RKO (cell line): ENCODE measurements at regions not wholly inside any gene's neighbourhood (a gene's known extent, or its start where the extent isn't known, plus 50 kb on each side); places are given as distances from the start of the nearest gene placed in this dataset.
"Not testable (repeated sequence)": the region's sequence is repeated elsewhere in the genome, so short reads cannot be mapped to it uniquely, and the experiment has no call there.

ENCODE experiments used
- DNase-seq: peaks from one replicate; pipeline ENCODE4 v3.0.0-alpha.2; 2016; ENCODE audit warnings: low spot score

DNA sequence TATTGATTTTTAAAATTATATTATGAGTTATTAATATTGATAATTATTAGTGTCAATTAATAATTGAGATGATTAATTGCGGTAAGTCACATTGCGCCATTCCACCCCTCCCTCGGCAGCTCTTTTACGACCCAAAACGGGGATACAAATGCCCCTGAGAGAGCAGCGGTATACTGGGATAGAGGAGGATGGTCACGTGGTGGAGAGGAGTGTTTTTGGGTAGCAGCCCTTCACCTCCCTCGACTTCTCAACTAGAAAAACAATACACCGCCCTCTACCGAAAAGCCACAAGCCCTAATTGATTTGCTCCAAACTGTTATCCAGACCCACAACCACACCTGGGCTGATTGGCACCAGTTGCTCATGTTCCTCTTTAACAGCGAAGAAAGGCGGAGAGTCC lies 71.0 kb downstream of the DAPL1 start:
- DNase-seq: not testable (repeated sequence)

DNA sequence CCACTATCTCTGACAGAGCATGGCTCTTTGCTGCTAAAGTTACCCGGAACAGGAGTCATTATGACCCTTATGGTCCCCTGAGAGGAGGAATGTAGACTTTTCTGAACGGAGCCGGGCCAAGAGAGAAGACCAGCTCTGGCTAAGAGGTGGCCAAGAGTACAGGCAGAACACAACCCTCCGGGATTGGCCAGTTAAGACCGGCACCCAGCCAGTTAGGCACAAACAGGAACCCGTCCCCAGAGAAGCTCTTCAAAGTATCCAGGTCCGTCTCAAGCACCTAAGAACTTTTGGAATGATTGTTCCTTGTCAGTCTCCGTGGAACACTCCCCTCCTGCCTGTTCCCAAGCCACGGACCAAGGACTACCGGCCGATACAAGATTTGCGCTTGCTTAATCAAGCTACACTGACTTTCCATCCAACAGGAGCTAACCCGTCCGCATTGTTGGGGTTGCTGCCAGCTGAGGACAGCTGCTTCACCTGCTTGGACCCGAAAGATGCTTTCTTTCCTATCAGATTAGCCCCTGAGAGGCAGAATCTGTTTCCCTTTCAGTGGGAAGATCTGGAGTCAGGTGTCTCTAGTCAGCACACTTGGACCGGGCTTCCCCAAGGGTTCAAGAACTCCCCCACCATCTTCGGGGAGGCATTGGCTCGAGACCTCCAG lies 72.5 kb downstream of the DAPL1 start:
- DNase-seq: not testable (repeated sequence)

GRCh38 chr2:158868386-158868785 lies 73.3 kb downstream of the DAPL1 start:
- DNase-seq: not testable (repeated sequence)

- DNase-seq: not testable (repeated sequence)
Observed at GRCh38 chr2:158869122-158869521, 74.0 kb downstream of the DAPL1 start.

- not testable (repeated sequence) for DNase-seq
Observed at GRCh38 chr2:158869609-158870008, 74.5 kb downstream of the DAPL1 start.

- no peak for DNase-seq
Observed at GRCh38 chr2:158878003-158878402, 82.9 kb downstream of the DAPL1 start.

- no peak for DNase-seq
Observed at GRCh38 chr2:158879229-158879903, 84.2 kb downstream of the DAPL1 start.

GRCh38 chr2:158882297-158882696 lies 86.1 kb upstream of the TANC1 start:
- no peak for DNase-seq

- DNase-seq: not testable (repeated sequence)
Observed at GRCh38 chr2:158884552-158884951, 83.9 kb upstream of the TANC1 start.

- DNase-seq: not testable (repeated sequence)
Observed at GRCh38 chr2:158885018-158885678, 83.3 kb upstream of the TANC1 start.

DNA sequence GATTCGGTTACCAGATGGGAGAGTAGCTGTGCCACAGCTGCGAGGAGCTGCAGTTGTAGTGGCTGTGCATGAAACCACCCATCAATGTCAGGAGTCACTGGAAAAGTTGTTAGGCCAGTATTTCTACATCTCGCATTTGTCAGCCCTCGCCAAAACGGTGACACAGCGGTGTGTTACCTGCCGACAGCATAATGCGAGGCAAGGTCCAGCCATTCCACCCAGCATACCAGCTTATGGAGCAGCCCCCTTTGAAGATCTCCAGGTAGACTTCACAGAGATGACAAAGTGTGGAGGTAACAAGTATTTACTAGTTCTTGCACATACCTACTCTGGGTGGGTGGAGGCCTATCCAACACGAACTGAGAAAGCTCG lies 82.8 kb upstream of the TANC1 start:
- DNase-seq: not testable (repeated sequence)

DNA sequence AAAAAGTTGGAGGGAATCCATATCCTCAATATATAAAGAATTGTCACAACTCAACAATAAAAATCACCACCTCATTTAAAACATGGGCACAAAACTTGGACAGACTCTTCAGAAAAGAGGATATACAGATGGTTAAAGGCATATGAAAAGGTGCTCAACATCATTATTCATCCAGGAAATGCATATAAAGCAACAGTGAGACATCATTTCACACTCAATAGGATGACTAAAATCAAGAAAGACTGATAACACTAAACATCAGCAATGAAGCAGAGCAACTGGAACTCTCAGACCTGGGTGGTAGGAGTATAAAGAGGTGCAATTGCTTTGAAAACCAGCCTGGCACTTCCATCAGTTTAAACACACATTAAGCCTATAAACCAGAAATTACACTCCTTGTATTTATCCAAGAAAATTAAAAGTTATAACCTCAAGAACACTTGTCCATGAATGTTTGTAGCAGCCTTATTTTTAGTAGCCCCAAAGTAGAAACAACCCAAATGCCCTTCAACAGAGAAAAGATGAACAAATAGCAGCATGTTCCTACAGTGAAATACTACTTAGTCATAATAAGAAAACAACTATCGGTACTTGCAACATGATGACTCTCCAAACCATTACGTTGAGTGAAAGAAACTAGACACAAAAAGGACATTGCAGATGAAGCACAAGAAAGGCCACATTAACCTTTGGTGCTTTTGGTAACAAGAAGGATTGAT lies 79.1 kb upstream of the TANC1 start:
- DNase-seq: peak; percentile 32

GRCh38 chr2:158890296-158890905 lies 78.0 kb upstream of the TANC1 start:
- no peak for DNase-seq

DNA sequence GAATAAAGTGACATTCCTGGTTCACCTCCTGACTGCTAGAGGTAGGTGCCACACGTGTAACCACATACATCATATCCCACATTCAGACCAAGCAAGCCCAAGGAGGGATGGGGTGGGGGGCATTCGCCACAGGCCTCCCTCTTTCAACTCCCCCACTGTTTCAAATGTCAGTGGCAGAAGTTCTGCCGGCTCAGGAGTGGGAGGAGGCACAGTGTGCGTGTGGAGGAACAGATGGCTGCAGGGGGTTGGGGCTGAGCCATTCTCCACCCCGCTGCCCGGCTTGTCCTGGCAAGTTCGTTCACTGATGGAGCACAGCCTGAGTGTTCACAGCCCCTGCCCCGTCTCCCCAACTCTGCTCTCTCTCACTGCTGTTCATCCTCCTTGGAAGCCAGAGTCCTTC lies 75.4 kb upstream of the TANC1 start:
- no peak for DNase-seq

DNA sequence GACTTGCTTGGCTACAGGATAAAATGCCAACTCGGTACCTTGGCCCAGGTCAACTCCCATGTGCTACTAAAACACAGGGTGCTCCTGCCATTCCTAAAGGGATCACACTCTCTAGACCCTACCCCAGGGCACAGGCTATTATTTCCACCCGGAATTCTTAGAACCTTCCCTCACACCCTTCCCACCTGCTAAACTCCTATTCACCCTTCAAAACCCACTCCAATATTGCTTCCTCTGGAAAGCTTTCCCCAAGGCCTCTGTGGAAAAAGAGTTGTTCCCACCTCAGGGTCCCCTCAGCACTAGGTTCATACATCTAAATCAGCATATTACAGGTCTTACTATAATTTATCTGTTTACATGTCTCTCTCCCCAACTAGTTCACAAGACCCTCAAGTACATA lies 75.0 kb upstream of the TANC1 start:
- no peak for DNase-seq

- peak; percentile 53 for DNase-seq
Observed at GRCh38 chr2:158894078-158894477, 74.4 kb upstream of the TANC1 start.

DNA sequence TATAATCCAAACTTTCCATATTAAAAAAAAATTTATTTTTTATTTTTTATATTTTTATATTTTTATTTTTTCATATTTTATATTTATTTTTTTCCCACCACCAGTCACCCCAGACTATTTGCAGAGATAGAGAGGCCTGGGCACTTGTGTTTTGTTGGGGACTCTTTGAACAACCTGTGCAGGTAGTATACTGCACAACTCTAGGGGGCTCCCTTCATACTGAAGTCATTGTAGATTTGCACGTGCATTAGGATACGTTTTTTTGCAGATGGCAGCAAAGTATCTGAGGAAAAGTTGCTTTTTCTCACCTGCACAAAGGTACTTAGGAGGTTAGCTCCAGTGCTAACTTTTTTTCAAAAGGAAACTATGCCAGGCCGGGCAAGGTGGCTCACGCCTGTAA lies 73.9 kb upstream of the TANC1 start:
- DNase-seq: no peak

- no peak for DNase-seq
Observed at GRCh38 chr2:158900345-158900744, 68.1 kb upstream of the TANC1 start.

GRCh38 chr2:158902005-158902398 lies 66.4 kb upstream of the TANC1 start:
- no peak for DNase-seq

DNA sequence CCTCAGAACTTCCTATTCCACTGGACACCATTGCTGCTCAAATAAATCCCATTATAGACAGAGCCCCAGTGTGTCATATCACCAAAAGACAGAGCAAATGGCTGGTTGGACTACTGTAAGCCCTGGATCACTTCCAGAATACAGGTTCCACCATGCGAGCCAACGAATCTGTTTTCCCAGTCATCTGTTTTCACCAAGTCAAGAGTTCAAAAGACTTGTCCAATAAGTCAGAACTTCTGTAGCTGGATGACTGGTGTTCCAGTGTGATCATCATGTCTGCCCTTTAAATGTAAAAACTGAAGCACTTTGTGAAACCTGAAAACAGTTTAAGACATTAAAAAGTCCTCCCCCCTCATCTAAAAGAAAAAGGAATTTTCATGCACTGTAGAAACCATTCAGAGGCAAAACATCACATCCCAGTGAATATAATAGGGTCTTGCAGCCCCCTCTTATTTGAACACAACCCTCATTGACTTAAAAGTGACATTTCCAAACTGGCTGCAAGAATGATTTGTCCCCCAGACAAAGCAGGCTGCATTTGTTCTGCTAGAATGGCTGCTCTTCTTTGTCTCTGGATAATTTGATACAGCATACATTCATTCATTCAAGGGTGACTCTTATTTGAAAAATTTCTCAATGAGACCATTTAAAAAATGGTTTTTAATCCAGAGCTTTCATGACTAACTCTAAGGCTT lies 64.6 kb upstream of the TANC1 start:
- no peak for DNase-seq

DNA sequence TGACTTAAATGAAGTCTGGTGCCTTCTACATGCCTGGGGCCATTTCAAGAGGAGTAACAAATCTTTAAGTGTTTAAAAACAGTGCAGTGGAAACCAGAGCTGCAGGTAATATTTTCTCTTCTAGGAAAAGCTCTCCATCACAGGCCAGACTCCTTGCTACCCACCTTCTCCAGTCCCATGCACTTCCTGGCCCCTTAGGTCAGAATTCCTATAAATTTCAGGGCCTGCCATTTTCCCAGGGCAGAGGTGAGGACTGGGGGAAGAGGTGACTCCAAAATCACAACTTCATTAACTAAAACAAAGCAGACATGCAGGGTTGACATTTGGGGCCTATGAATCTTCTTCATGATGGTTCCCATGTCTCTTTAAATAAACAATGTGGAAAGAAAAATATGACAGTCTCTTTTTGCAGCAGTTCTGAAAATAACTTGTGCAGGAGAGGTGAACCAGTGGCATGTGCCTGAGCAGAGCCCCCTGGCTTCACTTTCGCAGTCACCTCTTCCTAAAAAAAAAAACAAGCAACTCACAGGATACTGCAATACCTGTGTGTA lies 63.7 kb upstream of the TANC1 start:
- DNase-seq: no peak
